ENCODE measurements at regions not wholly inside any gene's neighbourhood (a gene's known extent, or its start where the extent isn't known, plus 50 kb on each side); places are given as distances from the start of the nearest gene placed in this dataset.
A peak's percentile ranks its signal among the peaks of the same experiment; 100 is the strongest.

- DNase-seq: no peak
Observed at GRCh38 chr6:16078064-16078463, 50.8 kb upstream of the MYLIP start.

- DNase-seq: no peak
Observed at GRCh38 chr6:16069671-16070070, 59.2 kb upstream of the MYLIP start.

- DNase-seq: no peak
Observed at GRCh38 chr6:16069222-16069621, 59.7 kb upstream of the MYLIP start.

GRCh38 chr6:16067568-16067967 lies 61.3 kb upstream of the MYLIP start:
- no peak for DNase-seq

GRCh38 chr6:16064671-16065072 lies 64.2 kb upstream of the MYLIP start:
- peak; percentile 88 for DNase-seq

GRCh38 chr6:16063580-16063979 lies 65.3 kb upstream of the MYLIP start:
- no peak for DNase-seq

GRCh38 chr6:16061818-16062217 lies 67.1 kb upstream of the MYLIP start:
- peak; percentile 58 for DNase-seq

GRCh38 chr6:16060039-16060438 lies 68.8 kb upstream of the MYLIP start:
- no peak for DNase-seq

- no peak for DNase-seq
Observed at GRCh38 chr6:16059496-16059895, 69.4 kb upstream of the MYLIP start.

GRCh38 chr6:16058929-16059345 lies 69.9 kb upstream of the MYLIP start:
- no peak for DNase-seq

GRCh38 chr6:16058201-16058928 lies 70.5 kb upstream of the MYLIP start:
- DNase-seq: no peak

GRCh38 chr6:16057446-16057845 lies 71.4 kb upstream of the MYLIP start:
- no peak for DNase-seq

- DNase-seq: no peak
Observed at GRCh38 chr6:16056263-16056870, 72.5 kb upstream of the MYLIP start.

GRCh38 chr6:16055852-16056251 lies 73.0 kb upstream of the MYLIP start:
- no peak for DNase-seq

GRCh38 chr6:16049168-16049567 lies 79.7 kb upstream of the MYLIP start:
- no peak for DNase-seq

GRCh38 chr6:16048221-16048620 lies 80.7 kb upstream of the MYLIP start:
- no peak for DNase-seq

GRCh38 chr6:16047435-16047990 lies 81.4 kb upstream of the MYLIP start:
- DNase-seq: no peak

GRCh38 chr6:16045238-16045637 lies 83.6 kb upstream of the MYLIP start:
- DNase-seq: no peak

GRCh38 chr6:16044211-16044643 lies 84.7 kb upstream of the MYLIP start:
- no peak for DNase-seq

GRCh38 chr6:16043171-16044135 lies 85.4 kb upstream of the MYLIP start:
- DNase-seq: no peak

- no peak for DNase-seq
Observed at GRCh38 chr6:16042751-16043150, 86.1 kb upstream of the MYLIP start.

GRCh38 chr6:16041327-16041726 lies 87.6 kb upstream of the MYLIP start:
- no peak for DNase-seq

GRCh38 chr6:16040628-16040974 lies 88.3 kb upstream of the MYLIP start:
- DNase-seq: no peak

Measured in islet precursor cell (in vitro differentiated cells).